ENCODE measurements at regions not wholly inside any gene's neighbourhood (a gene's known extent, or its start where the extent isn't known, plus 50 kb on each side); places are given as distances from the start of the nearest gene placed in this dataset.

DNA sequence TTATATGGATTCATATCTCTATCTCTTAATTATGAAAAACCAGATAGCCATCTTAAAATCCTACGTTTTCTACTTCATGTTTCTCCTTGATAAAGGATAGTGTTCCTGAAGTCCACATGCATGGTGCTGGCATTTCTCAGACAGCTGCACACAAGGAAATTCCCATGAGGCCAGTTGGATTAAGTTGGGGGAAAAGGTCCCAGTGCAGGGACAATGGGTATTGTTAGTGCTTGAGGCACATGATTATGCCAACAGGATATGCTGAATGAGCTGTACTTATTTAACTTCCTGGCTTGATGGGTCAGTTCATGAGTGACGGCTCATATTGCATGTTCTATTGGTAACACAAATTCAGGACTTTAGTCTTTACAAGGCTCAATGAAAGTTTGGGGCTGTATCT is 913.9 kb upstream of the NDST4 start:
- H3K36me3 ChIP-seq: no peaks in the 10 kb centered on the region
- H3K27me3 ChIP-seq: no peaks in the 10 kb centered on the region
- no peak for DNase-seq (ENCODE audit: low spot score in 2 of 2)
- TF ChIP-seq EP300 (IDR thresholded peaks at IDR 0.05) (no peak), POLR2A (IDR thresholded peaks at IDR 0.05) (no peak)
- TF ChIP-seq, protein P1, sequence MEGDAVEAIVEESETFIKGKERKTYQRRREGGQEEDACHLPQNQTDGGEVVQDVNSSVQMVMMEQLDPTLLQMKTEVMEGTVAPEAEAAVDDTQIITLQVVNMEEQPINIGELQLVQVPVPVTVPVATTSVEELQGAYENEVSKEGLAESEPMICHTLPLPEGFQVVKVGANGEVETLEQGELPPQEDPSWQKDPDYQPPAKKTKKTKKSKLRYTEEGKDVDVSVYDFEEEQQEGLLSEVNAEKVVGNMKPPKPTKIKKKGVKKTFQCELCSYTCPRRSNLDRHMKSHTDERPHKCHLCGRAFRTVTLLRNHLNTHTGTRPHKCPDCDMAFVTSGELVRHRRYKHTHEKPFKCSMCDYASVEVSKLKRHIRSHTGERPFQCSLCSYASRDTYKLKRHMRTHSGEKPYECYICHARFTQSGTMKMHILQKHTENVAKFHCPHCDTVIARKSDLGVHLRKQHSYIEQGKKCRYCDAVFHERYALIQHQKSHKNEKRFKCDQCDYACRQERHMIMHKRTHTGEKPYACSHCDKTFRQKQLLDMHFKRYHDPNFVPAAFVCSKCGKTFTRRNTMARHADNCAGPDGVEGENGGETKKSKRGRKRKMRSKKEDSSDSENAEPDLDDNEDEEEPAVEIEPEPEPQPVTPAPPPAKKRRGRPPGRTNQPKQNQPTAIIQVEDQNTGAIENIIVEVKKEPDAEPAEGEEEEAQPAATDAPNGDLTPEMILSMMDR (IDR thresholded peaks at IDR 0.05): no peak
- H3K4me1 ChIP-seq: no peaks in the 10 kb centered on the region
- 59 to 60% methylated on average over 2 of the region's 2 CpGs for WGBS, 2 donors
- H3K9me3 ChIP-seq: no peaks in the 10 kb centered on the region
- H3K27ac ChIP-seq: no peak overlapping the region
- no peak overlapping the region for H3K4me3 ChIP-seq

DNA sequence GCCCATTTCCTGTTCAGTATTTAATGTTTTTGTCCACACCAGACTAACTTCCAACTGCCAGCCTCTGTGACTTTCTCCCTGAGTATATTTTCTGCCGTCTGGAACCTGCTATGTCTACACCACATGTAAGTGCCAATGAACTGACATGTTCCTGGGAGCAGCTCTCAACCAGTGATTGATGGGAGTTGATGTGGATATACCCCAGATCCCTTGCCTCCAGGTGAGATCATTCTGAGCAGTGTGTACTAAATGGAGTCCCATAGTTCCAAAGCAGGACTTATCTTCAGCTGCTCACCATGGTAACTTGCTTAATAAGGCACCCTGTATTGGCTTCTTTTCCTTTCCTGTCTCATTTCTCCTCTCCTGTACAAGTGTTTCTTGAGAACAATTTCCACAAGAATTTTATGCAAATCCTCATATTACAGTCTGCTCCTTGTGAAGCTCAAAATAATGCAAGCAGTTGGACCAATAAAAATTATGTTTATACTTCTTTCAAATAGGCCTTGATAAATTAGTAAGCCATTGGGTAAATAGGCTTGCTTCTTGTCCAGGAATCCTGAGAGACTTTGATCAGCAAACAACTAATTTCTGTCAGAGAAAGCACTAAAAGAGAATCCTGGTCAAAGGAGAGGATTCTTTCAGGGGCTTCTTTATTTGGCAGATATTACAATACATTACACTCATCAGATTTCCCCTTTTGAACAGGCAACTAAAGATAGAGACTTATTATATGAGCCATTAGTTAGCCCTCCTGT is 911.7 kb upstream of the NDST4 start:
- Histone ChIP-seq H3K9me3 (peaks cover 0 to 8% (median 0%) of the 10 kb centered on the region in 4 donors), H3K36me3 (no peaks in the 10 kb centered on the region), H3K4me1 (no peaks in the 10 kb centered on the region), H3K27me3 (no peaks in the 10 kb centered on the region), H3K4me3 (no peak overlapping the region), H3K27ac (no peak overlapping the region)
- 38 to 48% methylated on average over 1 of the region's 1 CpG for WGBS, 2 donors
- DNase-seq (ENCODE audit: low spot score in 2 of 2): no peak
- no peak for TF ChIP-seq POLR2A (IDR thresholded peaks at IDR 0.05)
- TF ChIP-seq, protein P1 (IDR thresholded peaks at IDR 0.05): no peak
- no peak for TF ChIP-seq EP300 (IDR thresholded peaks at IDR 0.05)

DNA sequence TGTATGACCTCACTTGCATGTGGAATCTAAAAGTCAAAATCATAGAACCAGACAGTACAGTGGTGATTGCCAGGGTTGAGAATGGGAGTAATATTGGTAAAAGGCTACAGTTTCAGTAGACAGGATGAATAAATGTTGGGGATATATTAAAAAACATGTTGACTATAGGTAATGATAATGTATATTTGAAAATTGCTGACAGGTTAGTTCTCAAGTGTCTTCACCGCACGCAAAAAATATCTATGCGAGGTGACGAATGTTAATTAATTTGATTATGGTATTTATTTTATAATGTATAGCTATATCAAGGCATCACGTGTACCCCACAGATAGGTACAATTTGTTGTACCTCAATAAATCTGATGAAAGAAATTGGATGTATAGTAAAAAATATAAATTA is 909.6 kb upstream of the NDST4 start:
- H3K4me1 ChIP-seq: no peaks in the 10 kb centered on the region
- no peaks in the 10 kb centered on the region for H3K27me3 ChIP-seq
- H3K9me3 ChIP-seq: peaks cover 0 to 29% (median 0%) of the 10 kb centered on the region in 4 donors
- H3K27ac ChIP-seq: no peak overlapping the region
- no peak overlapping the region for H3K4me3 ChIP-seq
- TF ChIP-seq EP300 (IDR thresholded peaks at IDR 0.05) (no peak), POLR2A (IDR thresholded peaks at IDR 0.05) (no peak)
- TF ChIP-seq, protein P1 (IDR thresholded peaks at IDR 0.05): no peak
- DNase-seq (ENCODE audit: low spot score in 2 of 2): no peak
- 95% methylated on average over 5 of the region's 5 CpGs for WGBS, 2 donors
- H3K36me3 ChIP-seq: no peaks in the 10 kb centered on the region

DNA sequence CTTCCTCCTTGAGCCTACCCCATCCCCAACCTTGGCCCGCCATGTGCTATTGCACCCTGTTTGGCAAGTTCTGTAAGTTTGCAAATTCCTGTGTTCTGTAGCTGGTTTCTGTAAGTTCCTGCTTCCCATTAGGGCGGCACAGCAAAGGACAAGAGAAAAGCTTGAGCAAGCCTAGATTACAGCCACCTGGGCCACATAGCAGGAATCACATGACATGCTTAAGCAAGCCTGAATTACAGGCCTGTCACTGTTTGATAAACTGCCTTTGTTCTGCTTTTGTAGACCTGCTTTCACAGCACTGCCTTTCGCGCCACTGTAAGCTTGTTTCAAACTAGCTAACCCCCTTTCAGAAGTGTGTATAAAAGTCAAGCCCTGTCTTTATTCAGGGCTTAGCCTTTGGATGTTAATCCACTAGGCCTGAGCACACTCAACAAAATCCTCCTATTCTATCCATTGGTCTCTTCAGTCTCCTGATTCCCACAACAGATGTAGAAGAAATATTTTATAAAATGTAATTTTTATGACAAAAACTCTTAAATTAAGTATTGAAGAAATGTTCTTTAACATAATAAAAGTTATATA is 906.8 kb upstream of the NDST4 start:
- WGBS, 2 donors: 90 to 95% methylated on average over 4 of the region's 4 CpGs
- Histone ChIP-seq H3K27ac (no peak overlapping the region), H3K4me1 (no peaks in the 10 kb centered on the region), H3K4me3 (no peak overlapping the region), H3K27me3 (no peaks in the 10 kb centered on the region), H3K36me3 (no peaks in the 10 kb centered on the region), H3K9me3 (peaks cover 0 to 56% (median 4%) of the 10 kb centered on the region in 4 donors)
- DNase-seq (ENCODE audit: low spot score in 2 of 2): no peak
- TF ChIP-seq, protein P1 (IDR thresholded peaks at IDR 0.05): no peak
- TF ChIP-seq POLR2A (IDR thresholded peaks at IDR 0.05): no peak
- TF ChIP-seq EP300 (IDR thresholded peaks at IDR 0.05): no peak

DNA sequence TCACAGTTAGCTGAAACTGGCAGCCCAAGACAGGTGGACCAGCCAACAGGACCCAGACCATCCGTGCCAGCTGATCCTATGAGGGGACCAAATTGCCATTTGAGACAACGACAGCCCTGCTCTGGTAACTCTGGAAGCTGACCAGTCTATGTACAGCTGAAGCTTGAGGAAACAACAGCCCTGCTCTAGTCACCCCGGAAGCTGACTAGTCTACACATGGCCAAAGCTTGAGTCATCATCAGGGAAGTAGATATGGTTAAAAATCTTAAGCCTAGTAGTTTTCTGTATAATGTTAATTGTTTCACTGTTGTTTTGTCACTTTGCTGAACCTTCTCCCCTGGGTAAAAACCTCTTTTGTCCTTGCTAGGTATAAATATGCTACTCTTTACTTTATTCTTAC is 905.4 kb upstream of the NDST4 start:
- H3K9me3 ChIP-seq: peaks cover 0 to 70% (median 9%) of the 10 kb centered on the region in 4 donors
- no peaks in the 10 kb centered on the region for H3K27me3 ChIP-seq
- no peaks in the 10 kb centered on the region for H3K4me1 ChIP-seq
- WGBS, 2 donors: 80 to 91% methylated on average over 3 of the region's 3 CpGs
- no peak for DNase-seq (ENCODE audit: low spot score in 2 of 2)
- H3K36me3 ChIP-seq: no peaks in the 10 kb centered on the region
- TF ChIP-seq POLR2A (IDR thresholded peaks at IDR 0.05) (no peak), EP300 (IDR thresholded peaks at IDR 0.05) (no peak)
- no peak overlapping the region for H3K4me3 ChIP-seq
- no peak overlapping the region for H3K27ac ChIP-seq

All from tibial nerve (tissue), 4 donors.